GM12878 (cell line): ENCODE measurements at regions not wholly inside any gene's neighbourhood (a gene's known extent, or its start where the extent isn't known, plus 50 kb on each side); places are given as distances from the start of the nearest gene placed in this dataset.

Experiments used
- ATF7 ChIP-seq: fragments of 450-650 bp; IDR thresholded peaks from 2 replicates; pipeline ENCODE4 v1.6.1; 2016; ENCODE audit warnings: low read depth, mild to moderate bottlenecking
- BHLHE40 ChIP-seq, 2 experiments: fragments of 450-650 bp in 1 of 2; IDR thresholded peaks; 2 replicates each; pipeline ENCODE4 v1.6.1; 2011 to 2017; ENCODE audit warnings: low read depth in 2 of 2, borderline replicate concordance in 1 of 2, improper control_type of control experiment in 1 of 2, low read length in 1 of 2, mild to moderate bottlenecking in 1 of 2
- CBX5 ChIP-seq: sonication (generic); IDR thresholded peaks from 2 replicates; pipeline ENCODE4 v1.6.1; 2016; ENCODE audit warnings: low read depth, moderate library complexity, mild to moderate bottlenecking, inconsistent platforms
- ESRRA ChIP-seq: IDR thresholded peaks from 2 replicates; pipeline ENCODE4 v1.6.1; 2012; ENCODE audit warnings: mild to moderate bottlenecking, low read length, improper control_type of control experiment
- ETV6 ChIP-seq, 2 experiments: fragments of 450-650 bp in 1 of 2; IDR thresholded peaks in 1 of 2; conservative IDR thresholded peaks in 1 of 2; 2 replicates each; pipeline ENCODE4 v1.6.1; 2014; ENCODE audit warnings: antibody characterized with exemption in 1 of 2, borderline replicate concordance in 1 of 2, low read depth in 1 of 2, mild to moderate bottlenecking in 1 of 2, moderate library complexity in 1 of 2
- JUND ChIP-seq: IDR thresholded peaks from 2 replicates; pipeline ENCODE4 v1.6.1; 2012; ENCODE audit warnings: low read depth, mild to moderate bottlenecking, low read length, improper control_type of control experiment, moderate library complexity
- NBN ChIP-seq: fragments of 450-650 bp; IDR thresholded peaks from 2 replicates; pipeline ENCODE4 v1.6.1; 2016
- POLR2A ChIP-seq: IDR thresholded peaks from 2 replicates; pipeline ENCODE4 v1.6.1; 2011; ENCODE audit warnings: low read depth, mild to moderate bottlenecking, low read length
- RUNX3 ChIP-seq: IDR thresholded peaks from 2 replicates; pipeline ENCODE4 v1.6.1; 2012; ENCODE audit warnings: low read length, inconsistent platforms
- SRF ChIP-seq, 2 experiments: IDR thresholded peaks; 2 replicates each; pipeline ENCODE4 v1.6.1; 2011; ENCODE audit warnings: low read depth in 2 of 2, low read length in 2 of 2, mild to moderate bottlenecking in 1 of 2, moderate library complexity in 1 of 2
- ZNF384 ChIP-seq: IDR thresholded peaks from 2 replicates; pipeline ENCODE4 v1.6.1; 2012; ENCODE audit warnings: low read depth, mild to moderate bottlenecking, low read length, improper control_type of control experiment, borderline replicate concordance
- TF ChIP-seq, protein P1 (sequence below): fragments of 450-650 bp; IDR thresholded peaks from 2 replicates; pipeline ENCODE4 v1.6.1; 2017; ENCODE audit warnings: antibody characterized with exemption, mild to moderate bottlenecking, moderate library complexity
- TF ChIP-seq, protein P2 (sequence below): fragments of 450-650 bp; IDR thresholded peaks from 2 replicates; pipeline ENCODE4 v1.6.1; 2016; ENCODE audit warnings: mild to moderate bottlenecking
- TF ChIP-seq, protein P3 (sequence below): fragments of 450-650 bp; IDR thresholded peaks from 2 replicates; pipeline ENCODE4 v1.6.1; 2017; ENCODE audit warnings: mild to moderate bottlenecking, moderate library complexity
- TF ChIP-seq, protein P4 (sequence below): IDR thresholded peaks from 2 replicates; pipeline ENCODE4 v1.6.1; 2012; ENCODE audit warnings: mild to moderate bottlenecking, low read depth, low read length
- TF ChIP-seq, protein P5 (sequence below): IDR thresholded peaks from 2 replicates; pipeline ENCODE4 v1.6.1; 2012; ENCODE audit warnings: low read length, inconsistent platforms

GRCh38 chr6:119463081-119463626 is 113.6 kb upstream of the MAN1A1 start (continued):
- TF ChIP-seq NBN (0 out of 2 replicates have a peak, but pooled peaks have one; percentile 31), JUND (0 out of 2 replicates have a peak, but pooled peaks have one; percentile 14), BHLHE40 (IDR thresholded peaks at IDR 0.05; ENCODE audit: borderline replicate concordance in 1 of 2, low read depth in 2 of 2, low read length in 1 of 2) (peak; percentile 32 to 63; a peak in 2 of 4 replicates), ZNF384 (peak; percentile 12; the same call in 1 of the 2 replicates), CBX5 (peak; percentile 81), POLR2A (no peak), ETV6 (conservative IDR thresholded peaks at IDR 0.05 in 1 of 2, IDR thresholded peaks at IDR 0.05 in 1 of 2; ENCODE audit: borderline replicate concordance in 1 of 2, low read depth in 1 of 2) (peak in 1 of 2 experiments; percentile 82; a peak in 2 of 4 replicates), ESRRA (no peak), RUNX3 (peak; percentile 49), SRF (IDR thresholded peaks at IDR 0.05; ENCODE audit: low read depth in 2 of 2, low read length in 2 of 2) (no peak), ATF7 (peak; percentile 87)
- TF ChIP-seq, protein P1, sequence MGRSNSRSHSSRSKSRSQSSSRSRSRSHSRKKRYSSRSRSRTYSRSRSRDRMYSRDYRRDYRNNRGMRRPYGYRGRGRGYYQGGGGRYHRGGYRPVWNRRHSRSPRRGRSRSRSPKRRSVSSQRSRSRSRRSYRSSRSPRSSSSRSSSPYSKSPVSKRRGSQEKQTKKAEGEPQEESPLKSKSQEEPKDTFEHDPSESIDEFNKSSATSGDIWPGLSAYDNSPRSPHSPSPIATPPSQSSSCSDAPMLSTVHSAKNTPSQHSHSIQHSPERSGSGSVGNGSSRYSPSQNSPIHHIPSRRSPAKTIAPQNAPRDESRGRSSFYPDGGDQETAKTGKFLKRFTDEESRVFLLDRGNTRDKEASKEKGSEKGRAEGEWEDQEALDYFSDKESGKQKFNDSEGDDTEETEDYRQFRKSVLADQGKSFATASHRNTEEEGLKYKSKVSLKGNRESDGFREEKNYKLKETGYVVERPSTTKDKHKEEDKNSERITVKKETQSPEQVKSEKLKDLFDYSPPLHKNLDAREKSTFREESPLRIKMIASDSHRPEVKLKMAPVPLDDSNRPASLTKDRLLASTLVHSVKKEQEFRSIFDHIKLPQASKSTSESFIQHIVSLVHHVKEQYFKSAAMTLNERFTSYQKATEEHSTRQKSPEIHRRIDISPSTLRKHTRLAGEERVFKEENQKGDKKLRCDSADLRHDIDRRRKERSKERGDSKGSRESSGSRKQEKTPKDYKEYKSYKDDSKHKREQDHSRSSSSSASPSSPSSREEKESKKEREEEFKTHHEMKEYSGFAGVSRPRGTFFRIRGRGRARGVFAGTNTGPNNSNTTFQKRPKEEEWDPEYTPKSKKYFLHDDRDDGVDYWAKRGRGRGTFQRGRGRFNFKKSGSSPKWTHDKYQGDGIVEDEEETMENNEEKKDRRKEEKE, result no peak
- TF ChIP-seq, protein P2, sequence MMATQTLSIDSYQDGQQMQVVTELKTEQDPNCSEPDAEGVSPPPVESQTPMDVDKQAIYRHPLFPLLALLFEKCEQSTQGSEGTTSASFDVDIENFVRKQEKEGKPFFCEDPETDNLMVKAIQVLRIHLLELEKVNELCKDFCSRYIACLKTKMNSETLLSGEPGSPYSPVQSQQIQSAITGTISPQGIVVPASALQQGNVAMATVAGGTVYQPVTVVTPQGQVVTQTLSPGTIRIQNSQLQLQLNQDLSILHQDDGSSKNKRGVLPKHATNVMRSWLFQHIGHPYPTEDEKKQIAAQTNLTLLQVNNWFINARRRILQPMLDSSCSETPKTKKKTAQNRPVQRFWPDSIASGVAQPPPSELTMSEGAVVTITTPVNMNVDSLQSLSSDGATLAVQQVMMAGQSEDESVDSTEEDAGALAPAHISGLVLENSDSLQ, result peak; percentile 38; the same call in 1 of the 2 replicates
- TF ChIP-seq, protein P3, sequence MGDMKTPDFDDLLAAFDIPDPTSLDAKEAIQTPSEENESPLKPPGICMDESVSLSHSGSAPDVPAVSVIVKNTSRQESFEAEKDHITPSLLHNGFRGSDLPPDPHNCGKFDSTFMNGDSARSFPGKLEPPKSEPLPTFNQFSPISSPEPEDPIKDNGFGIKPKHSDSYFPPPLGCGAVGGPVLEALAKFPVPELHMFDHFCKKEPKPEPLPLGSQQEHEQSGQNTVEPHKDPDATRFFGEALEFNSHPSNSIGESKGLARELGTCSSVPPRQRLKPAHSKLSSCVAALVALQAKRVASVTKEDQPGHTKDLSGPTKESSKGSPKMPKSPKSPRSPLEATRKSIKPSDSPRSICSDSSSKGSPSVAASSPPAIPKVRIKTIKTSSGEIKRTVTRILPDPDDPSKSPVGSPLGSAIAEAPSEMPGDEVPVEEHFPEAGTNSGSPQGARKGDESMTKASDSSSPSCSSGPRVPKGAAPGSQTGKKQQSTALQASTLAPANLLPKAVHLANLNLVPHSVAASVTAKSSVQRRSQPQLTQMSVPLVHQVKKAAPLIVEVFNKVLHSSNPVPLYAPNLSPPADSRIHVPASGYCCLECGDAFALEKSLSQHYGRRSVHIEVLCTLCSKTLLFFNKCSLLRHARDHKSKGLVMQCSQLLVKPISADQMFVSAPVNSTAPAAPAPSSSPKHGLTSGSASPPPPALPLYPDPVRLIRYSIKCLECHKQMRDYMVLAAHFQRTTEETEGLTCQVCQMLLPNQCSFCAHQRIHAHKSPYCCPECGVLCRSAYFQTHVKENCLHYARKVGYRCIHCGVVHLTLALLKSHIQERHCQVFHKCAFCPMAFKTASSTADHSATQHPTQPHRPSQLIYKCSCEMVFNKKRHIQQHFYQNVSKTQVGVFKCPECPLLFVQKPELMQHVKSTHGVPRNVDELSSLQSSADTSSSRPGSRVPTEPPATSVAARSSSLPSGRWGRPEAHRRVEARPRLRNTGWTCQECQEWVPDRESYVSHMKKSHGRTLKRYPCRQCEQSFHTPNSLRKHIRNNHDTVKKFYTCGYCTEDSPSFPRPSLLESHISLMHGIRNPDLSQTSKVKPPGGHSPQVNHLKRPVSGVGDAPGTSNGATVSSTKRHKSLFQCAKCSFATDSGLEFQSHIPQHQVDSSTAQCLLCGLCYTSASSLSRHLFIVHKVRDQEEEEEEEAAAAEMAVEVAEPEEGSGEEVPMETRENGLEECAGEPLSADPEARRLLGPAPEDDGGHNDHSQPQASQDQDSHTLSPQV, result peak; percentile 50; the same call in 1 of the 2 replicates
- TF ChIP-seq, protein P4, sequence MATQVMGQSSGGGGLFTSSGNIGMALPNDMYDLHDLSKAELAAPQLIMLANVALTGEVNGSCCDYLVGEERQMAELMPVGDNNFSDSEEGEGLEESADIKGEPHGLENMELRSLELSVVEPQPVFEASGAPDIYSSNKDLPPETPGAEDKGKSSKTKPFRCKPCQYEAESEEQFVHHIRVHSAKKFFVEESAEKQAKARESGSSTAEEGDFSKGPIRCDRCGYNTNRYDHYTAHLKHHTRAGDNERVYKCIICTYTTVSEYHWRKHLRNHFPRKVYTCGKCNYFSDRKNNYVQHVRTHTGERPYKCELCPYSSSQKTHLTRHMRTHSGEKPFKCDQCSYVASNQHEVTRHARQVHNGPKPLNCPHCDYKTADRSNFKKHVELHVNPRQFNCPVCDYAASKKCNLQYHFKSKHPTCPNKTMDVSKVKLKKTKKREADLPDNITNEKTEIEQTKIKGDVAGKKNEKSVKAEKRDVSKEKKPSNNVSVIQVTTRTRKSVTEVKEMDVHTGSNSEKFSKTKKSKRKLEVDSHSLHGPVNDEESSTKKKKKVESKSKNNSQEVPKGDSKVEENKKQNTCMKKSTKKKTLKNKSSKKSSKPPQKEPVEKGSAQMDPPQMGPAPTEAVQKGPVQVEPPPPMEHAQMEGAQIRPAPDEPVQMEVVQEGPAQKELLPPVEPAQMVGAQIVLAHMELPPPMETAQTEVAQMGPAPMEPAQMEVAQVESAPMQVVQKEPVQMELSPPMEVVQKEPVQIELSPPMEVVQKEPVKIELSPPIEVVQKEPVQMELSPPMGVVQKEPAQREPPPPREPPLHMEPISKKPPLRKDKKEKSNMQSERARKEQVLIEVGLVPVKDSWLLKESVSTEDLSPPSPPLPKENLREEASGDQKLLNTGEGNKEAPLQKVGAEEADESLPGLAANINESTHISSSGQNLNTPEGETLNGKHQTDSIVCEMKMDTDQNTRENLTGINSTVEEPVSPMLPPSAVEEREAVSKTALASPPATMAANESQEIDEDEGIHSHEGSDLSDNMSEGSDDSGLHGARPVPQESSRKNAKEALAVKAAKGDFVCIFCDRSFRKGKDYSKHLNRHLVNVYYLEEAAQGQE, result 0 out of 2 replicates have a peak, but pooled peaks have one; percentile 14
- TF ChIP-seq, protein P5, sequence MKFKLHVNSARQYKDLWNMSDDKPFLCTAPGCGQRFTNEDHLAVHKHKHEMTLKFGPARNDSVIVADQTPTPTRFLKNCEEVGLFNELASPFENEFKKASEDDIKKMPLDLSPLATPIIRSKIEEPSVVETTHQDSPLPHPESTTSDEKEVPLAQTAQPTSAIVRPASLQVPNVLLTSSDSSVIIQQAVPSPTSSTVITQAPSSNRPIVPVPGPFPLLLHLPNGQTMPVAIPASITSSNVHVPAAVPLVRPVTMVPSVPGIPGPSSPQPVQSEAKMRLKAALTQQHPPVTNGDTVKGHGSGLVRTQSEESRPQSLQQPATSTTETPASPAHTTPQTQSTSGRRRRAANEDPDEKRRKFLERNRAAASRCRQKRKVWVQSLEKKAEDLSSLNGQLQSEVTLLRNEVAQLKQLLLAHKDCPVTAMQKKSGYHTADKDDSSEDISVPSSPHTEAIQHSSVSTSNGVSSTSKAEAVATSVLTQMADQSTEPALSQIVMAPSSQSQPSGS, result peak; percentile 79
